Left ventricle myocardium superior (tissue), 1 donor: ENCODE measurements at regions not wholly inside any gene's neighbourhood (a gene's known extent, or its start where the extent isn't known, plus 50 kb on each side); places are given as distances from the start of the nearest gene placed in this dataset.
"Not testable (repeated sequence)": the region's sequence is repeated elsewhere in the genome, so short reads cannot be mapped to it uniquely, and the experiment has no call there.

Experiments used
- ATAC-seq: fragments of 200-7000 bp; cut with Tn5 transposase; one replicate; pipeline ENCODE4 v1.9.1; 2020; ENCODE audit warnings: mild to moderate bottlenecking, moderate library complexity
- DNase-seq: peaks from one replicate; pipeline ENCODE4 v3.0.0-alpha.2; 2020
- intact Hi-C: fragments of 100-400 bp; cut with micrococcal nuclease; formaldehyde crosslinking; loops from one replicate; pipeline ENCODE4 v1.11.0; 2022
- donor health status: DM: no; HTN: yes; CAD: no; lungs with severe emphysema.

- DNase-seq (peak; percentile 24), ATAC-seq (no peak)
- intact Hi-C loops, result no loop called here
These were observed 720.9 kb downstream of the FSCB start for GRCh38 chr14:43786066-43786762.

DNA sequence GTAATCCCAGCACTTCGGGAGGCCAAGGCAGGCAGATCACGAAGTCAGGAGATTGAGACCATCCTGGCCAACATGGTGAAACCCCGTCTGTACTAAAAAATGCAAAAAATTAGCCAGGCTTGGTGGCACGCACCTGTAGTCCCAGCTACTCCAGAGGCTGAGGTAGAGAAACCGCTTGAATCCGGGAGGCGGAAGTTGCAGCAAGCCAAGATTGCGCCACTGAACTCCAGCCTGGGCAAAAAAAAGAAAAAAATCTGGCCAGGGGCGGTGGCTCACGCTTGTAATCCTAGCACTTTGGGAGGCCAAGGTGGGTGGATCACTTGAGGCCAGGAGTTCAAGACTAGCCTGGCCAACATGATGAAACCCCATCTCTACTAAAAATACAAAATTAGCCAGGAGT, 722.7 kb downstream of the FSCB start:
- DNase-seq, intact Hi-C loops, ATAC-seq: not testable (repeated sequence)

GRCh38 chr14:43778937-43779639, 728.0 kb downstream of the FSCB start:
- intact Hi-C loops, result no loop called here
- no peak for DNase-seq
- ATAC-seq, result no peak

DNA sequence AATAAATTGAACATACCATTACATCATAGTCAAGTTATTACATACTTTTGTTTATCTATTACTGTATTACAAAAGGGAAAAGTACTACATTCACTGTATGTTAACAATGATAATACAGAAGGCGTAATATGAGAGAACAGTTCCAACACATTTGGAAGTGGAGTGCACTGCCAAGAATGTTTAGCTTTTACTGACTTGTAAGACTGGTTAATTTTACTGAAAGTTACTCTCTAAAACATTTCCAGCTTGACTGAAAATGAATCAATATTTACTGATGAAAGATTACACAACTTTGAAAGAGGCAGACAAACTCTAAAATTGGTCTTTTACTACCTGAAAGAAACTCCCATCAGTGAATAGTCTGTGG, 728.5 kb downstream of the FSCB start:
- no peak for DNase-seq
- intact Hi-C loops, result no loop called here
- ATAC-seq, result no peak

GRCh38 chr14:43765474-43765873, 741.6 kb downstream of the FSCB start:
- intact Hi-C loops, result no loop called here
- ATAC-seq (no peak), DNase-seq (no peak)

DNA sequence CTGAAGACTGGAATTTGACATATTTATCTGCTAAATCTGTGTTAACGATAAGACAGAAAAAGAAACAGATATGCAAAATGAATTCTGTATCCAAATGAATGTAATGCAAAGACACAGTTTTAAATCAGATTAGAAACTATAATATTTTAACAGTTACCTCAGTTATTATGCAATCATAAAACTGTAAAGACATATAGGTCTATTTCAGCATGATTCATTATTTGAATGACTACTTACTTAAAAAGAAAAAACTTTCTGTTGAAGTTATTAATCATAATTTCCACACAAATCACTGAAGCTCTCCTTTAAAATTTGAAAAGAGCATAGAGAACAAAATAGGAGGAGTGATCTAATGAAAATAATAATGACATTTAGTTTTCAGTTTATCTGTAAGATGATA, 742.6 kb downstream of the FSCB start:
- intact Hi-C loops, result no loop called here
- ATAC-seq (no peak), DNase-seq (no peak)

GRCh38 chr14:43755707-43756106, 751.4 kb downstream of the FSCB start:
- intact Hi-C loops, result no loop called here
- no peak for DNase-seq
- ATAC-seq, result no peak

DNA sequence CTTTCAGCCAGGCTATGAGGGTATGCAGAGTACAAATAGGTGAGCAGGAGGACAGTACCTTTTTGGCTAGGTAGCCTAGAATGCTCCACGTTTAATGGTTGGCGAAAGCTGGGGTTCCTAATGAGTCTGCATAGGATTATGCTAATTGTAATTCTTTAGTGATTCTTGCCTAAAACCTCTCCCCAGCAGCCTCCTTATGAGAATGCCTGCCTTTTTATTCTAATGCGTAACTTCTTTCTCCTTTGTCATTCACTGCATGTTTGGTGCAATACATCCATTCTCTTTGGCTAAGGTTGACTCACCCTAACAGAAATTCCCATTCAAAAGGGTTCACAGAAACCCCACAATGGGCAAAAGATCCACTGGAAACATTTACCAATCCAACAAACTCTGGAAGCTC, 752.2 kb downstream of the FSCB start:
- ATAC-seq (no peak), DNase-seq (no peak)
- intact Hi-C loops, result no loop called here

GRCh38 chr14:43745746-43746145, 761.3 kb downstream of the FSCB start:
- DNase-seq (no peak), ATAC-seq (no peak)
- intact Hi-C loops, result no loop called here

- DNase-seq (no peak), ATAC-seq (no peak)
- intact Hi-C loops, result no loop called here
These were observed 771.2 kb downstream of the FSCB start for GRCh38 chr14:43735932-43736331.

- intact Hi-C loops, result no loop called here
- ATAC-seq (no peak), DNase-seq (no peak)
These were observed 777.9 kb downstream of the FSCB start for GRCh38 chr14:43729143-43729542.

- no peak for ATAC-seq
- intact Hi-C loops, result no loop called here
These were observed 800.2 kb downstream of the FSCB start for GRCh38 chr14:43706900-43707299.

DNA sequence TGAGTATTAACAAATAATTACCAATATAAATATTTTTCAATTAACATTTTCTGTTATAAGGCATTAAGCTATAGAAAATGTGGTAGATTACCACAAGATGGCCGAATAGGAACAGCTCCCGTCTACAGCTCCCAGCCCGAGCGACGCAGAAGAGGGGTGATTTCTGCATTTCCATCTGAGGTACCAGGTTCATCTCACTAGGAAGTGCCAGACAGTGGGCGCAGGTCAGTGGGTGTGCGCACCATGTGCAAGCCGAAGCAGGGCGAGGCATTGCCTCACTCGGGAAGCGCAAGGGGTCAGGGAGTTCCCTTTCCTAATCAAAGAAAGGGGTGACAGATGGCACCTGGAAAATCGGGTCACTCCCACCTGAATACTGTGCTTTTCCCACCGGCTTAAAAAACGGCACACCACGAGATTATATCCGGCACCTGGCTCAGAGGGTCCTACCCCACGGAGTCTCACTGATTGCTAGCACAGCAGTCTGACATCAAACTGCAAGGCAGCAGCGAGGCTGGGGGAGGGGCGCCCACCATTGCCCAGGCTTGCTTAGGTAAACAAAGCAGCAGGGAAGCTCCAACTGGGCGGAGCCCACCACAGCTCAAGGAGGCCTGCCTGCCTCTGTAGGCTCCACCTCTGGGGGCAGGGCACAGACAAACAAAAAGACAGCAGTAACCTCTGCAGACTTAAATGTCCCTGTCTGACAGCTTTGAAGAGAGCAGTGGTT, 808.4 kb downstream of the FSCB start:
- ATAC-seq, DNase-seq, intact Hi-C loops: not testable (repeated sequence)

More at GRCh38 chr14:43706900-43707299, 800.2 kb downstream of the FSCB start:
- DNase-seq, result no peak

DNA sequence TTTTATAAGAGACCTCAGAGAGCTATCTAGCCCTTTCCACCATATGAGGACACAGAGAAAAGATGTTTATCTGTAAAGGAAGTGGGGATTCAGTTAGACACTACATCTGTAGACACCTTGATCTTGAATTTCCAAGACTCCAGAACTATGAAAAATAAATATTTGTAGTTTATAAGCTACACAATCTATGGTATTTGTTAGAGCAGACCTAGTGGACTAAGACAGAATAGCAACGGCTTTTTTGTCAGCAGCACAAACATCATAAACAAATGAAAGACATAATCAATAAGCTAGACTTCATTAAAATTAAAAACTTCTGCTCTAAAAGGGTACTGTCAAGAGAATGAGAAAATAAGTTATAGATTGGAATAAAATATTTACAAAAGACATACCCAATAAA, 810.1 kb downstream of the FSCB start:
- intact Hi-C loops, result no loop called here
- no peak for DNase-seq
- ATAC-seq, result no peak

DNA sequence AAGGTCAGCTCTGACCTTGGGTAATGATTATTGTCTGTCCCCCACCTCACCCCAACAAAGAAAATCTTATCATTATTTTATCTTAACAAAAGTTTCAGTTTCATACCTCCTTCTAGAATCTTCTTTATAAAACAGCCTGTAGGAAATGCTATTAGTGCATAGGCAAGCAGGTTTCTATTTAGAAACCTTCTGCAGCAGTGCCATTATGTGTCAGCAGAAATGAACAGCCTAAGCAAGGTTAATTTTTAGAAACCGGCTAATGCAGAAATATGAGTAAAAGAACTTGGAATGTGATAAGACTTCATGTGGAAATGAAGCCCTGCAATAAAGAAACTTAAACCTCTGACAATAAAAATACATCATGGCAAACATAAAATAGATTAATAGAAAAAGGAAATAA, 814.4 kb downstream of the FSCB start:
- DNase-seq (no peak), ATAC-seq (no peak)
- intact Hi-C loops, result no loop called here

- intact Hi-C loops, result no loop called here
- no peak for ATAC-seq
- DNase-seq, result no peak
These were observed 819.2 kb downstream of the FSCB start for GRCh38 chr14:43687921-43688320.

- DNase-seq (no peak), ATAC-seq (no peak)
- intact Hi-C loops, result no loop called here
These were observed 829.5 kb downstream of the FSCB start for GRCh38 chr14:43677581-43677980.

GRCh38 chr14:43674273-43674672, 832.8 kb downstream of the FSCB start:
- no peak for ATAC-seq
- intact Hi-C loops, result no loop called here

DNA sequence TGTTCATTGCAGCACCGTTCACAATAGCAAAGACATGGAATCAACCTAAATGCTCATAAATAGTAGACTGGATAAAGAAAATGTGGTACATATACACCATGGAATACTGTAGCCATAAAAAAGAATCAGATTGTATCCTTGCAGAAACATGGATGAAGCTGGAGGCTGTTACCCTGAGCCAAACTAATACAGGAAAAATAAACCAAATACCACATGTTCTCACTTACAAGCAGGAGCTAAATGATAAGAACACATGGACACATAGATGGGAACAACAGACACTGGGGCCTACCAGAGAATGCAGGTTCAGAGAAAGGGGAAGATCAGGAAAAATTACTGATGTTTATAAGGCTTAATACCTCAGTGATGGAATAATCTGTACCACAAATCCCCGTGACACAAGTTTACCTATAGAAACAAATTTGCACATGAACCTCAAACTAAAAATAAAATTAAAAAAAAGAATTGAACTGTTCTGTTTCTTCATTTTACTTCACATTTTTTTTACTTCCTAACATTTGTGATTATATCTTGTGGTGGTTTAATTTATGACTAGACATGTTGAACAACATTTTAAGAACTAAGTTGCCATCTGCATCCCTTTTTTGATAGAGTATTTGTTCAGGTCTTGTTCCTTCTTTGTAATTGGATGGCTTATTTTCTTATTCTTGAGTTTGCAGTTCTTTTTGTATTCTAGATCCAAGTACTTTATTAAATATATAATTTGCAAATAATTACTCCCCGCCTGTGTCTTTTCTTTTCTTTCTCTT, 835.2 kb downstream of the FSCB start:
- ATAC-seq (no peak), DNase-seq (no peak)
- intact Hi-C loops, result no loop called here

More at GRCh38 chr14:43674273-43674672, 832.8 kb downstream of the FSCB start:
- no peak for DNase-seq

- ATAC-seq (no peak), DNase-seq (no peak)
- intact Hi-C loops, result no loop called here
These were observed 837.7 kb downstream of the FSCB start for GRCh38 chr14:43669355-43669754.
